GM13977 (cell line): ENCODE measurements at regions not wholly inside any gene's neighbourhood (a gene's known extent, or its start where the extent isn't known, plus 50 kb on each side); places are given as distances from the start of the nearest gene placed in this dataset.

Experiments
- DNase-seq: peaks from one replicate; pipeline ENCODE4 v3.0.0; 2012; ENCODE audit warnings: low spot score
- in situ Hi-C: fragments of 300-500 bp; cut with MboI; formaldehyde crosslinking; loops from one replicate; pipeline ENCODE4 v1.12.0; 2022; ENCODE audit warnings: low sequenced_read_pairs, low pct_unique_long_range_greater_than_20kb, mixed read lengths, inconsistent platforms; ENCODE audit not compliant: unreplicated experiment
- TF ChIP-seq, protein P1 (sequence below): IDR thresholded peaks from 2 replicates; pipeline ENCODE4 v1.5.1; 2012; ENCODE audit warnings: mild to moderate bottlenecking, control low read depth; ENCODE audit not compliant: insufficient read depth; ENCODE audit errors: extremely low read depth, missing control alignments

DNA sequence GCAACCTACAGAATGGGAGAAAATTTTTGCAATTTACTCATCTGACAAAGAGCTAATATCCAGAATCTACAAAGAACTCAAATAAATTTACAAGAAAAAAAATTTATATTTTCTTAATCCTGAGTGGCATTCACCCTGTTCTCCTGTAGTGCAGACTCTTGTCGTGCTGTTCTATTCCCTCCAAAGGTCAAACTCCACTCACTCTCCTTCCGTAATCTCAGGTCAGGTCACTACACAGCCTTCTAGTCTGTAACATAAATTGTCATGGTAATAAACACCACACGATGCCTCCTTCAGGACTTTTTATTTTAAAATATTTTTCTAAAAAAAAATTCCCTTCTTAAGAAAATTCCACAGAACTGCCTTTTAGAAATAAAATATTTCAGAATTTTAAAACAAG is 417.9 kb upstream of the GCFC2 start:
- DNase-seq, result no peak
- in situ Hi-C loops, result no loop called here
- TF ChIP-seq, protein P1, sequence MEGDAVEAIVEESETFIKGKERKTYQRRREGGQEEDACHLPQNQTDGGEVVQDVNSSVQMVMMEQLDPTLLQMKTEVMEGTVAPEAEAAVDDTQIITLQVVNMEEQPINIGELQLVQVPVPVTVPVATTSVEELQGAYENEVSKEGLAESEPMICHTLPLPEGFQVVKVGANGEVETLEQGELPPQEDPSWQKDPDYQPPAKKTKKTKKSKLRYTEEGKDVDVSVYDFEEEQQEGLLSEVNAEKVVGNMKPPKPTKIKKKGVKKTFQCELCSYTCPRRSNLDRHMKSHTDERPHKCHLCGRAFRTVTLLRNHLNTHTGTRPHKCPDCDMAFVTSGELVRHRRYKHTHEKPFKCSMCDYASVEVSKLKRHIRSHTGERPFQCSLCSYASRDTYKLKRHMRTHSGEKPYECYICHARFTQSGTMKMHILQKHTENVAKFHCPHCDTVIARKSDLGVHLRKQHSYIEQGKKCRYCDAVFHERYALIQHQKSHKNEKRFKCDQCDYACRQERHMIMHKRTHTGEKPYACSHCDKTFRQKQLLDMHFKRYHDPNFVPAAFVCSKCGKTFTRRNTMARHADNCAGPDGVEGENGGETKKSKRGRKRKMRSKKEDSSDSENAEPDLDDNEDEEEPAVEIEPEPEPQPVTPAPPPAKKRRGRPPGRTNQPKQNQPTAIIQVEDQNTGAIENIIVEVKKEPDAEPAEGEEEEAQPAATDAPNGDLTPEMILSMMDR, result no peak

DNA sequence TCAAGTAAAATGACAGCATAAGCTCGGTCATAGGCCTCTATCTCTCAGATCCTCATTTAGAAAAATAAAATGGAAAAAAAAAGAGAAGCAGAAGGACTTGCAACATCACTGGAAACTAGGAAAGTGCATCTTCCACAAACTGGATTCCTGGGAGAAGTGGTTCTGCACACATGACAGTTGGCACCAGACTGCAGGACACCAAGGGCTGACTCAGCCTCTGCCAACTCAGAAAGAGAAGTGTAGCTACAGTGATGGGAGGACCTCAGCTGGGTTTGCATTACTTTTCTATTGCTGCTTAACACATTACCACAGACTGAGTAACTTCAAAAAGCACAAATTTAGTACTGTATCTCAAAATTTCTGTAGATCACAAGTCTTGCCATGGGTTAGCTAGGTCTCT is 409.5 kb upstream of the GCFC2 start:
- DNase-seq, result no peak
- in situ Hi-C loops, result no loop called here
- TF ChIP-seq, protein P1, result no peak

DNA sequence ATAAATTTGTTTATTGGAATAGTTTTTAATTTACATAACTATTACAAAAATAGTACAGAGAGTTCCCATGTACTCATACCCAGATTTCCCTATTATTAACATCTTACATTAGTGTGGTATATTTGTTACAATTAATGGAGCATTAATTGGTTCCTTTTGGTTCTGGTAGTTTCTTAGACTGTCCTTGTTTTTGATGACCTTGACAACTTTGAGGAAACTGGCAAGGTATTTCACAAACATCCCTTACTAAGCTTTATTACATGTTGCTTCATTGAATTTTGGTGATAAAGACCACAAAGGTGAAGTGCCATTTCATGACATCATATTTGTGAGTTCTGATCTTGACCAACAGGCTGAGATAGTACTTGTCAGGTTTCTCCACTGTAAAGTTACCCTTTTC is 379.0 kb upstream of the GCFC2 start:
- TF ChIP-seq, protein P1, result no peak
- in situ Hi-C loops, result no loop called here
- DNase-seq, result no peak

DNA sequence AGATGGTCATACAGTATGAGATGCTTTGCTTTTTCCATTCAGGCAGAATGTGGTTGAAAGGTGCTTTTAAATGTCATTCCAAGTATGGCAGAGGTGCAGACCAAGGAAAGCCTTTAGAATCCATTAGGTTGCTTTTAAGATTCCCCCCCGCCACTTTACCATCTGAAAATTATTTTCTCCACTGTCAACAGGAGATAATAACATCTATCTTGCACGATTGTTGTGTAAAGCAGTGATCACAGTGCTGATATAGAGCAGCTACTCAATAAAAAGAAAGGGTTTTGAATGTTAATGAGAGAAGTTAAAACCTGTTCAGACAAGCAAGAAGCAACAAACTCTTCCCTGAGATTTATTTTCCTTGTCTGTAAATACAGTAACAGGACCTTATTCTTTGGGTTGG is 372.5 kb upstream of the GCFC2 start:
- in situ Hi-C loops, result no loop called here
- TF ChIP-seq, protein P1, result no peak
- DNase-seq, result no peak

DNA sequence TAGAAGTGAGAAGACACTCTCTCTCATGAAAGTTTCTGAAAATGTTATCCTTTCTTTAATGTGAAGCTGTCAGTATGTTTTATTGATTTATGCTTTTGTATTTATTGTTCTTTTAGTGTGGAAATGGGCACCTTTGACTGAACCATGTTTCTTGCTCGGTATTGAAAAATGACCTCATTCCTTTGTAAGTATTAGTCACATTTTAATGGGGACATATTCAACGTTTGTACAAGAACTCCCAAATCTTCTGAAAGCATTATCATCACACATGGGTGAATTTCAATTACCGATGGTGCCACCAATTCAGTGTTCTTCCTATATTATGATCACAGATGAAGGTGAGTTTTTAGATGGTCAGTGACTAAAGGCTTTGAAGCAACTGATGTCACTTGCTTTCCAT is 371.8 kb upstream of the GCFC2 start:
- DNase-seq, result no peak
- in situ Hi-C loops, result no loop called here

DNA sequence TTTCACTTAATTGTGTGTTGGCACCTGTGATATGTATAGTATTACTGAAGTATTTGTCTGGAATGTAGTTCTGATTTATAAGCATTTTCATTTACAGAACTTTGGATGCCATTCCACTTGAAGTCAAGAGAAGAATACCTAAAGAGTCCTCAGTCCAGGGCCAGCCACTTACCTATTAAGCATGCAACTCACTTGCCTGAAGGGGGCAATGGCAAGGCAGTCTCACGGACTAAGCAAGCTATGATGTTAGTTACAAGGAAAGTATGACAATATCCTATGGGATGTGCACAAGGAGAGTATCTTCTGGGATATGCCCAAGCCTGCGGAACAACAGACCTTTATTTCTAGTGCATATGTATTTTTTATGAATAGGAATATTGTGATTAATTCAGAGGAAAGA is 369.4 kb upstream of the GCFC2 start:
- DNase-seq, result no peak
- in situ Hi-C loops, result no loop called here
- TF ChIP-seq, protein P1, result no peak

More for the DNA sequence above, 371.8 kb upstream of the GCFC2 start:
- TF ChIP-seq, protein P1, result no peak

DNA sequence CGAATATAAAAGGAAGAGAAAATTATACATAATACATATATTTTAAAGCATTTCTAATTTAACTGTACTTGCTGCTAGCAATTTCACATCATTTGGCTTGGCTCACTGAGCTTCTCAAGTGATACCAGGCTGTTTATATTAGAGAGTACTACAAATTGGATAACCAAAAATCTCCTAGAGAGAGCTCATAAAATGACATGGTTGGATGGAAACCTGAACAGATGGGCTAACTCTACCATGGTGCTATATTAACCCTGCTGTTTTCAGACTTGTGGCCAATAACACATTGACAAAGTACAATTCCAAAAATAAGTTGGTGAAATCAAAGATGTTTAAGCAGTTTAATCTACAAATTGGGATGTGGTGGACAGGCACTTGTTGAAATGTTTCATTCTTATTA is 364.4 kb upstream of the GCFC2 start:
- in situ Hi-C loops, result no loop called here
- TF ChIP-seq, protein P1, result no peak
- DNase-seq, result no peak
